HEK293 (cell line): ENCODE measurements at regions not wholly inside any gene's neighbourhood (a gene's known extent, or its start where the extent isn't known, plus 50 kb on each side); places are given as distances from the start of the nearest gene placed in this dataset.

ENCODE experiments used
- GLI4 ChIP-seq: fragments of 450-650 bp; formaldehyde crosslinking; IDR thresholded peaks from 2 replicates; pipeline ENCODE4 v1.5.1; 2016; ENCODE audit warnings: missing biosample characterization, missing genetic modification characterization
- MYNN ChIP-seq: fragments of 450-650 bp; formaldehyde crosslinking; IDR thresholded peaks from 2 replicates; pipeline ENCODE4 v1.5.1; 2016; ENCODE audit warnings: missing biosample characterization, missing genetic modification characterization, borderline replicate concordance
- PATZ1 ChIP-seq: fragments of 450-650 bp; formaldehyde crosslinking; IDR thresholded peaks from 2 replicates; pipeline ENCODE4 v1.5.1; 2016; ENCODE audit warnings: missing biosample characterization, missing genetic modification characterization
- ZFP3 ChIP-seq: fragments of 450-650 bp; formaldehyde crosslinking; IDR thresholded peaks from 2 replicates; pipeline ENCODE4 v1.5.1; 2016; ENCODE audit warnings: low read depth, missing biosample characterization, missing genetic modification characterization
- ZNF629 ChIP-seq: fragments of 450-650 bp; formaldehyde crosslinking; IDR thresholded peaks from 2 replicates; pipeline ENCODE4 v1.5.1; 2017; ENCODE audit warnings: missing biosample characterization, missing genetic modification characterization
- ZNF670 ChIP-seq: fragments of 450-650 bp; formaldehyde crosslinking; IDR thresholded peaks from 2 replicates; pipeline ENCODE4 v1.5.1; 2016; ENCODE audit warnings: missing biosample characterization, missing genetic modification characterization, low read depth

DNA sequence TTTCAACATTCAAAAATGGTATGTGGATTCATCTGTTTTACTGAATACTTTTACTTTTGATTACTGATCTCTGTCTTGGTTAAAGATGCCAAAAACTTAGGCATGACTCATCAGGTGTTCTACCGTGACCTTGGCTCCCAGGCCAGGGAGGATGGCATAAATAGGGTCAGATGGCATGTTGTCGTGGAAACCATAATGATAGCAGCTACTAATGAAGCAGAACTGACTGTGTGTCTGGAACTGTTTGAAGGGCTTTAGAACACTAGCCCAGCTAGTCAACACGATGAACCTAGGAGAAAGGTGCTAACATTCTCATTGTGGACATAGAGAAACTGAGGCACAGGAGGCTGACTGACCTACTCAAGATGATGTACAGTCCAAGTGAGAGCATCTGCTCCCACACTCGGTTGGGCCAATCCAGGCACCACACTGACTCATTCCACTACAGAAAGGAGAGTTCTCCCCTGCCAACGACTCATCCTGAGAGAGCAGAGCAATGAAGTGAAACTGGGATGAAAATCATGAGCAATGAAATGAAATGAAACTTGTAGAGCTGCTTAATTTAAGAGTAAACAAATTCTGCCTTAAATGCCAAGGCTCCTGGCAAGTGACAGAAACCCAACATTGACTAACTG lies 116.0 kb downstream of the TENT4A start:
- TF ChIP-seq ZNF629 (no peak), ZNF670 (tag by site-specific recombination) (no peak), MYNN (tag by site-specific recombination) (no peak), GLI4 (tag by site-specific recombination) (no peak), PATZ1 (tag by site-specific recombination) (no peak), ZFP3 (tag by site-specific recombination) (no peak)
